ENCODE measurements at regions not wholly inside any gene's neighbourhood (a gene's known extent, or its start where the extent isn't known, plus 50 kb on each side); places are given as distances from the start of the nearest gene placed in this dataset.

DNA sequence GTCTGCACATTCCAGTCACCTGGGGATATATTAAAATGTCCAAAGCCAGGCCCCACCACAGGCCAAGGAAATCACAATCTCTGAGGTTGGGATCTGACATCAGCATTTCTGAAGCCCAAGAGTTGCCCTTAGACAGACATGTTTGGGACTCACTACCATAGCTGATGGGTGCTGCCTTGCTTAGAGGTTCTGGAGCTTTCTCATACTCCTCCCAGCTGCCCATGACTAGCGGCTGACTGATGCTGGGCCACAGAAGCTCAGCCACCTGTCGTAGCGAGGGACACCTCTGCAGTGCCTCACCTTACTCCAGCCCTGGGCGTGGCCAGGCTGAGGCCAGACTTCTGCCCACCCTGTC, 58.8 kb upstream of the XCR1 start:
- TF ChIP-seq, protein P1, sequence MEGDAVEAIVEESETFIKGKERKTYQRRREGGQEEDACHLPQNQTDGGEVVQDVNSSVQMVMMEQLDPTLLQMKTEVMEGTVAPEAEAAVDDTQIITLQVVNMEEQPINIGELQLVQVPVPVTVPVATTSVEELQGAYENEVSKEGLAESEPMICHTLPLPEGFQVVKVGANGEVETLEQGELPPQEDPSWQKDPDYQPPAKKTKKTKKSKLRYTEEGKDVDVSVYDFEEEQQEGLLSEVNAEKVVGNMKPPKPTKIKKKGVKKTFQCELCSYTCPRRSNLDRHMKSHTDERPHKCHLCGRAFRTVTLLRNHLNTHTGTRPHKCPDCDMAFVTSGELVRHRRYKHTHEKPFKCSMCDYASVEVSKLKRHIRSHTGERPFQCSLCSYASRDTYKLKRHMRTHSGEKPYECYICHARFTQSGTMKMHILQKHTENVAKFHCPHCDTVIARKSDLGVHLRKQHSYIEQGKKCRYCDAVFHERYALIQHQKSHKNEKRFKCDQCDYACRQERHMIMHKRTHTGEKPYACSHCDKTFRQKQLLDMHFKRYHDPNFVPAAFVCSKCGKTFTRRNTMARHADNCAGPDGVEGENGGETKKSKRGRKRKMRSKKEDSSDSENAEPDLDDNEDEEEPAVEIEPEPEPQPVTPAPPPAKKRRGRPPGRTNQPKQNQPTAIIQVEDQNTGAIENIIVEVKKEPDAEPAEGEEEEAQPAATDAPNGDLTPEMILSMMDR (IDR thresholded peaks at IDR 0.05), result no peak
- DNase-seq (ENCODE audit: low spot score), result no peak
- no peak for ATAC-seq (ENCODE audit: low FRiP score)

- TF ChIP-seq, protein P1 (IDR thresholded peaks at IDR 0.05), result no peak
- DNase-seq (ENCODE audit: low spot score) (no peak), ATAC-seq (ENCODE audit: low FRiP score) (no peak)
Observed at GRCh38 chr3:46085421-46086082, 58.3 kb upstream of the XCR1 start.

GRCh38 chr3:46083956-46084355, 56.7 kb upstream of the XCR1 start:
- ATAC-seq (ENCODE audit: low FRiP score) (no peak), DNase-seq (ENCODE audit: low spot score) (no peak)
- TF ChIP-seq, protein P1 (IDR thresholded peaks at IDR 0.05), result no peak

DNA sequence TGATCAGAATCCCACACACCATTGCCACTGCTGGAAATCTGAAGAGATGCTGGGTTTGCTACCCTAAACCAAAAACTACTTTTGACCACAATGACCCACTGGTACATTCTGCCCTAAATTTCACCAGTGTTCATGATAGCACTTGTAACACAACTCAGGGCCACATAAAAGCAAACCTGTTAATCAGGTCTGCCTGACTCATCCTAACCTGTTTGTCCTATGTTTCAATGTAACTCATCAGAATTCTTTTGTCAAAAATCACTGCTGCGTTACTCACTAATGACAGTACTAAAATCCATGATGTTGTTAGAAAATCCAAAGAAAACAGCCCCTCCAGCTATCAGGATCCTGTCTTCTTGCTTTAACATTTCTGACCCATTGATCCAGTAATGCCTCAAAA, 55.6 kb upstream of the XCR1 start:
- TF ChIP-seq, protein P1 (IDR thresholded peaks at IDR 0.05), result no peak
- no peak for DNase-seq (ENCODE audit: low spot score)
- ATAC-seq (ENCODE audit: low FRiP score), result no peak

- ATAC-seq (ENCODE audit: low FRiP score) (no peak), DNase-seq (ENCODE audit: low spot score) (no peak)
- TF ChIP-seq, protein P1 (IDR thresholded peaks at IDR 0.05), result no peak
Observed at GRCh38 chr3:46082021-46082420, 54.7 kb upstream of the XCR1 start.

GRCh38 chr3:46080969-46081345, 53.7 kb upstream of the XCR1 start:
- TF ChIP-seq, protein P1 (IDR thresholded peaks at IDR 0.05), result no peak

GRCh38 chr3:46080124-46080968, 53.1 kb upstream of the XCR1 start:
- no peak for ATAC-seq (ENCODE audit: low FRiP score)

More at GRCh38 chr3:46080969-46081345, 53.7 kb upstream of the XCR1 start:
- no peak for ATAC-seq (ENCODE audit: low FRiP score)
- no peak for DNase-seq (ENCODE audit: low spot score)

More at GRCh38 chr3:46080124-46080968, 53.1 kb upstream of the XCR1 start:
- TF ChIP-seq, protein P1 (IDR thresholded peaks at IDR 0.05), result no peak
- DNase-seq (ENCODE audit: low spot score), result no peak
